ENCODE measurements at regions not wholly inside any gene's neighbourhood (a gene's known extent, or its start where the extent isn't known, plus 50 kb on each side); places are given as distances from the start of the nearest gene placed in this dataset.

GRCh38 chr2:136436936-136437335 is 319.0 kb upstream of the CXCR4 start:
- TF ChIP-seq CTCF (conservative IDR thresholded peaks at IDR 0.05) (no peak), EZH2 (IDR thresholded peaks at IDR 0.05; ENCODE audit: low read depth) (no peak)
